ENCODE measurements at regions not wholly inside any gene's neighbourhood (a gene's known extent, or its start where the extent isn't known, plus 50 kb on each side); places are given as distances from the start of the nearest gene placed in this dataset.

DNA sequence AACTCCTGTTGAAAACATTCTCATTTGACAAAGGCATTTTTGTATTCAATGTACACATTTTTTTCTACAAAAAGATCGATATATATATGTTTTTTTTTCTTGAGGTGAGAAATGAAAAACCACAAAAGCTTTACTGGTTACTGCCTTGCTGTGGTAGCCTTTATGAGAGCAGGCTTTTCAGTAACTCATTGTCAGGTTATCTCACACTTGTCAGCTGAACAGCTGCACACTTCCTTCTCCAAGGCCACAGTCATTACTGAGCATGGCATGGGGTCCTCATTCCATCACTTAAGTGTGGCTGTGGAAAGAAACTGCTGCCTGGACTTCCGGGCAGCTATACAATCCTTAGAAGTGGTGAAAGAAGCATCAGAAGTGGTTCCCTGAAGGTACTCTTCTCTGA, 169.3 kb upstream of the ZP4 start:
- peaks cover 26% of the 10 kb centered on the region for H3K9me3 Mint-ChIP-seq
- H3K27ac Mint-ChIP-seq, result no peak overlapping the region
- peaks cover 3% of the 10 kb centered on the region for H3K27me3 Mint-ChIP-seq (ENCODE audit: low read depth)
- no peak overlapping the region for H3K4me3 Mint-ChIP-seq
- no peak for DNase-seq (ENCODE audit: low spot score in 2 of 2, unreplicated experiment in 2 of 2)
- TF ChIP-seq, protein P1, sequence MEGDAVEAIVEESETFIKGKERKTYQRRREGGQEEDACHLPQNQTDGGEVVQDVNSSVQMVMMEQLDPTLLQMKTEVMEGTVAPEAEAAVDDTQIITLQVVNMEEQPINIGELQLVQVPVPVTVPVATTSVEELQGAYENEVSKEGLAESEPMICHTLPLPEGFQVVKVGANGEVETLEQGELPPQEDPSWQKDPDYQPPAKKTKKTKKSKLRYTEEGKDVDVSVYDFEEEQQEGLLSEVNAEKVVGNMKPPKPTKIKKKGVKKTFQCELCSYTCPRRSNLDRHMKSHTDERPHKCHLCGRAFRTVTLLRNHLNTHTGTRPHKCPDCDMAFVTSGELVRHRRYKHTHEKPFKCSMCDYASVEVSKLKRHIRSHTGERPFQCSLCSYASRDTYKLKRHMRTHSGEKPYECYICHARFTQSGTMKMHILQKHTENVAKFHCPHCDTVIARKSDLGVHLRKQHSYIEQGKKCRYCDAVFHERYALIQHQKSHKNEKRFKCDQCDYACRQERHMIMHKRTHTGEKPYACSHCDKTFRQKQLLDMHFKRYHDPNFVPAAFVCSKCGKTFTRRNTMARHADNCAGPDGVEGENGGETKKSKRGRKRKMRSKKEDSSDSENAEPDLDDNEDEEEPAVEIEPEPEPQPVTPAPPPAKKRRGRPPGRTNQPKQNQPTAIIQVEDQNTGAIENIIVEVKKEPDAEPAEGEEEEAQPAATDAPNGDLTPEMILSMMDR (IDR thresholded peaks at IDR 0.05; ENCODE audit: unreplicated experiment), result no peak
- H3K36me3 Mint-ChIP-seq, result no peaks in the 10 kb centered on the region
- H3K4me1 Mint-ChIP-seq, result no peaks in the 10 kb centered on the region

DNA sequence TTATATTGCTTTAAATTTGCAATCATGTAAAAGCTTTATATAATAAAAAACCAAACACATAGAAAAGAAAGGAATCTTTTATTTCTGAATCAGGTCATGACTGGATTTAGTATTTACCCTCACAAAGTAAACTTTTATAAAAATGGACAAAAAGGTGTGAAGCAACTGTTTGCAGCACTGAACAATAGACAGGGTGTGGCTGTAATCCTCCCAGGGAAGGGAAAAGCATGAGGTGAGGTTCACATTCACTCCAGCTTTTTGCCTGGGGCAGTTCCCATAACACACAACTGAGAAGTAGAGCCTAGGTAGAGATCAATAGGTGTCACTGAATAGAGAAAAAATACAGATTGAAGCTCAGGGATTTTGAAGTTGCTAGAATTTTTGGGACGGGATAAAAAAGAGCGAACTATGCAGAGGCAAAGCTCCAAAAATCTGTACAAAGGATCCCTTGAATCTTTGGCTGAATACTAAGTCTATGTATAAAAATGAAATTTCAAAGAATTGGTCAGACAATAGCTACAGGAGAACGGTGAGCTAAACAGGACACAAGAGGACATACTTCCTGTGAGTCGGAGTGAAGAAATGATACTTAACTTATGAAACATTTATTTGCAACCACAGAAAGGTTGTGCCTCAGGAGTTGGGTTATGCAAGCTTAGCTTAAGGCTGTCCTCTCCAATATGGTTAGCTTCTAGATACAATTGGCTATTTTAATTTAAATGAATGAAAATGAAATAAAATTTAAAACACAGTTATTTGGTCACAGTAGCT, 162.0 kb upstream of the ZP4 start:
- no peak overlapping the region for H3K27ac Mint-ChIP-seq
- no peaks in the 10 kb centered on the region for H3K36me3 Mint-ChIP-seq
- no peaks in the 10 kb centered on the region for H3K4me1 Mint-ChIP-seq
- peaks cover 10% of the 10 kb centered on the region for H3K9me3 Mint-ChIP-seq
- TF ChIP-seq, protein P1 (IDR thresholded peaks at IDR 0.05; ENCODE audit: unreplicated experiment), result no peak
- no peaks in the 10 kb centered on the region for H3K27me3 Mint-ChIP-seq (ENCODE audit: low read depth)
- no peak overlapping the region for H3K4me3 Mint-ChIP-seq
- DNase-seq (ENCODE audit: low spot score in 2 of 2, unreplicated experiment in 2 of 2), result no peak

DNA sequence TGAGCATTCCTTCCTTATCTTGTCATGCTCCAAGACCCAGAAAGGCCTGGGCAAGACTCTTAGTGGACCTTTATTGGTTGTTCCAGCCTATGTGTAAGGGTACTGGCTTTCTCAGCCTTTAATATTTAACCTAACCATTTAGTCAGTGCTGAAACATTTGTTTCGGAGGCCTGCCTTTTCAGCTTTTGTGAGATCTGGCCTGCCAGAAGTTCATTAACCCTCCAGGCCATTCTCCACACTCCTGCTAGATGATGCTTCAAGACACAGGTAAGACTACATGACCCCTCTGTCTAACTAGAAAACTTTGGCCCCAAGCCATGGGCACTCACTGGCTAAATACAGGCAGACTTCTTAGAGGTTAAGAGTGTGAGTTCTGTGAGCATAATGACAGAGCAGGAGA, 138.4 kb upstream of the ZP4 start:
- H3K27me3 Mint-ChIP-seq (ENCODE audit: low read depth), result no peaks in the 10 kb centered on the region
- no peak overlapping the region for H3K27ac Mint-ChIP-seq
- H3K4me1 Mint-ChIP-seq, result no peaks in the 10 kb centered on the region
- peaks cover 35% of the 10 kb centered on the region for H3K9me3 Mint-ChIP-seq
- TF ChIP-seq, protein P1 (IDR thresholded peaks at IDR 0.05; ENCODE audit: unreplicated experiment), result no peak
- no peak overlapping the region for H3K4me3 Mint-ChIP-seq
- no peak for DNase-seq (ENCODE audit: low spot score in 2 of 2, unreplicated experiment in 2 of 2)
- no peaks in the 10 kb centered on the region for H3K36me3 Mint-ChIP-seq

DNA sequence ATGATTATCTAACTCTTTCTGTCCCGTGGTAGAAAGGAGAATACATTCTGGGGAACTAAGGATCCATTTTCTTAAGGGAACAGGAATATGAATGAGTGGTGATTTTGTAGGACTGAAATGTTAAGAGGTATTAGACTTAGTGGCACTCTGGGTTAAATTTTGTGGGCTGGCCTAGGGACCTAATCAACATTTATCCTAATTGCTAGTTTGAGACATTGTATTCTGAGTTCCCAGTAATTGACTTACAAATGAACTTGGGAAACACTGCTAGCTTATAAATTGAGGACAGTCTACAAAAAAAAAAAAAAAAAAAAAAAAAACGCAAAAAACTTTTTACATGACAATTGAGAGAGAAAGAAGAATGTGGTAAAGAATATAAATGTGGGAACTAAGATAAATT, 136.6 kb upstream of the ZP4 start:
- H3K4me1 Mint-ChIP-seq, result no peaks in the 10 kb centered on the region

DNA sequence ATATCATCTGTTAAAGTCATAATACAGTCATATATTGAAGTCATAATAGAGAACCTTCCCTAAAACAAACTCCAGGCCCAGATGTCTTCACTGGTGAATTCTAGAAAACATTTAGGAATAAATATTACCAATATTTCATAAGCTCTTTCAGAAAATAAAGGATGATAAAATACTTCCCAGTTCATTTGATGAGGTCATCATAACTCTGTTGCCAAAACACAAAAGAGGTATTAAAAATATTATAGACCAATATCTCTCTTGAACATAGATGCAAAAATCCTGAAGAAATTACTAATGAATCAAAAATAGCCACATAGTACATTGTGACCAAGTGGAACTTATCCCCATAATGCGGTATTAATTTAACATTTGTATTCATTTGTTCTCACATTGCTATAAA, 132.4 kb upstream of the ZP4 start:
- no peaks in the 10 kb centered on the region for H3K36me3 Mint-ChIP-seq
- no peaks in the 10 kb centered on the region for H3K4me1 Mint-ChIP-seq
- TF ChIP-seq, protein P1 (IDR thresholded peaks at IDR 0.05; ENCODE audit: unreplicated experiment), result no peak
- no peak overlapping the region for H3K4me3 Mint-ChIP-seq
- DNase-seq (ENCODE audit: low spot score in 2 of 2, unreplicated experiment in 2 of 2), result no peak
- H3K27me3 Mint-ChIP-seq (ENCODE audit: low read depth), result no peaks in the 10 kb centered on the region
- H3K9me3 Mint-ChIP-seq, result peaks cover 5% of the 10 kb centered on the region
- H3K27ac Mint-ChIP-seq, result no peak overlapping the region

More for the DNA sequence above, 136.6 kb upstream of the ZP4 start:
- peaks cover 25% of the 10 kb centered on the region for H3K9me3 Mint-ChIP-seq
- TF ChIP-seq, protein P1 (IDR thresholded peaks at IDR 0.05; ENCODE audit: unreplicated experiment), result no peak
- DNase-seq (ENCODE audit: low spot score in 2 of 2, unreplicated experiment in 2 of 2), result no peak
- no peaks in the 10 kb centered on the region for H3K27me3 Mint-ChIP-seq (ENCODE audit: low read depth)
- H3K27ac Mint-ChIP-seq, result no peak overlapping the region
- no peak overlapping the region for H3K4me3 Mint-ChIP-seq
- H3K36me3 Mint-ChIP-seq, result no peaks in the 10 kb centered on the region

All from mesothelial cell of epicardium (in vitro differentiated cells).